Loucy (cell line): ENCODE measurements at regions not wholly inside any gene's neighbourhood (a gene's known extent, or its start where the extent isn't known, plus 50 kb on each side); places are given as distances from the start of the nearest gene placed in this dataset.

Experiments
- CTCF ChIP-seq: fragments of 200-600 bp; sonication (generic); conservative IDR thresholded peaks from 2 replicates; pipeline ENCODE4 v1.5.1; 2014; ENCODE audit warnings: mild to moderate bottlenecking, antibody characterized with exemption, low read length
- EZH2phosphoT487 ChIP-seq: fragments of 200-600 bp; IDR thresholded peaks from 2 replicates; pipeline ENCODE4 v1.6.1; 2018; ENCODE audit warnings: antibody characterized with exemption, mild to moderate bottlenecking, moderate library complexity, borderline replicate concordance

GRCh38 chr15:47312161-47312560, 405.1 kb upstream of the SEMA6D start:
- TF ChIP-seq CTCF (no peak), EZH2phosphoT487 (no peak)
